ENCODE measurements at regions not wholly inside any gene's neighbourhood (a gene's known extent, or its start where the extent isn't known, plus 50 kb on each side); places are given as distances from the start of the nearest gene placed in this dataset.

- Histone ChIP-seq H3K9ac (ENCODE audit: low read length) (no peak overlapping the region), H3F3A (ENCODE audit: insufficient read depth, low read length) (peaks cover 14% of the 10 kb centered on the region), H3K4me2 (ENCODE audit: low read depth, low read length) (no peak overlapping the region), H3K9me3 (replicated peaks; ENCODE audit: insufficient read depth, low read length) (no peaks in the 10 kb centered on the region), H4K20me1 (ENCODE audit: insufficient read depth, low read length) (no peaks in the 10 kb centered on the region), H3K27ac (ENCODE audit: low read length) (peak overlapping the region; percentile 86; the same call in 1 of the 2 replicates), H3K79me2 (ENCODE audit: low read length) (no peaks in the 10 kb centered on the region), H2AFZ (ENCODE audit: low read length) (no peak overlapping the region), H3K4me1 (ENCODE audit: low read length) (peaks cover 17% of the 10 kb centered on the region), H3K36me3 (replicated peaks; ENCODE audit: insufficient read depth, low read length) (no peaks in the 10 kb centered on the region), H3K4me3 (ENCODE audit: low read length) (no peak overlapping the region), H3K27me3 (replicated peaks; ENCODE audit: insufficient read depth, low read length) (no peaks in the 10 kb centered on the region), H3K9me2 (replicated peaks; ENCODE audit: insufficient read depth, low read length) (no peaks in the 10 kb centered on the region)
- no peak for TF ChIP-seq EZH2 (optimal IDR thresholded peaks at IDR 0.05; ENCODE audit: low read depth, low read length)
- no peak for TF ChIP-seq CTCF (IDR thresholded peaks at IDR 0.05; ENCODE audit: low read length)
- no peak for TF ChIP-seq EZH2phosphoT487 (IDR thresholded peaks at IDR 0.05; ENCODE audit: low read length)
- DNase-seq = no peak
Measured at GRCh38 chr2:62383846-62384245, 122.1 kb downstream of the TMEM17 start.

- no peaks in the 10 kb centered on the region for H3K27me3 ChIP-seq (replicated peaks; ENCODE audit: insufficient read depth, low read length)
- no peak overlapping the region for H3K4me3 ChIP-seq (ENCODE audit: low read length)
- peak overlapping the region; percentile 86 for H3K27ac ChIP-seq (ENCODE audit: low read length)
- no peaks in the 10 kb centered on the region for H3K36me3 ChIP-seq (replicated peaks; ENCODE audit: insufficient read depth, low read length)
- H3K4me2 ChIP-seq (ENCODE audit: low read depth, low read length) = peak overlapping the region; percentile 44; the same call in 1 of the 2 replicates
- DNase-seq = peak; percentile 94
- no peaks in the 10 kb centered on the region for H3K79me2 ChIP-seq (ENCODE audit: low read length)
- H3K9ac ChIP-seq (ENCODE audit: low read length) = peak overlapping the region; percentile 7; the same call in 1 of the 2 replicates
- no peaks in the 10 kb centered on the region for H3K9me2 ChIP-seq (replicated peaks; ENCODE audit: insufficient read depth, low read length)
- H3K9me3 ChIP-seq (replicated peaks; ENCODE audit: insufficient read depth, low read length) = no peaks in the 10 kb centered on the region
- peaks cover 14% of the 10 kb centered on the region for H3F3A ChIP-seq (ENCODE audit: insufficient read depth, low read length)
- H4K20me1 ChIP-seq (ENCODE audit: insufficient read depth, low read length) = no peaks in the 10 kb centered on the region
- peaks cover 17% of the 10 kb centered on the region for H3K4me1 ChIP-seq (ENCODE audit: low read length)
- TF ChIP-seq EZH2phosphoT487 (IDR thresholded peaks at IDR 0.05; ENCODE audit: low read length) = no peak
- no peak for TF ChIP-seq EZH2 (optimal IDR thresholded peaks at IDR 0.05; ENCODE audit: low read depth, low read length)
- TF ChIP-seq CTCF (IDR thresholded peaks at IDR 0.05; ENCODE audit: low read length) = no peak
- H2AFZ ChIP-seq (ENCODE audit: low read length) = peak overlapping the region; percentile 16
Measured at GRCh38 chr2:62382757-62383156, 123.2 kb downstream of the TMEM17 start.

- H3K27me3 ChIP-seq (replicated peaks; ENCODE audit: insufficient read depth, low read length) = no peaks in the 10 kb centered on the region
- H3K4me1 ChIP-seq (ENCODE audit: low read length) = peaks cover 17% of the 10 kb centered on the region
- TF ChIP-seq CTCF (IDR thresholded peaks at IDR 0.05; ENCODE audit: low read length) (no peak), EZH2phosphoT487 (IDR thresholded peaks at IDR 0.05; ENCODE audit: low read length) (no peak)
- no peaks in the 10 kb centered on the region for H3K9me2 ChIP-seq (replicated peaks; ENCODE audit: insufficient read depth, low read length)
- H3K4me2 ChIP-seq (ENCODE audit: low read depth, low read length) = 0 out of 2 replicates have a peak overlapping the region, but pooled peaks have one; percentile 44
- H2AFZ ChIP-seq (ENCODE audit: low read length) = peak overlapping the region; percentile 16
- no peak overlapping the region for H3K9ac ChIP-seq (ENCODE audit: low read length)
- H3F3A ChIP-seq (ENCODE audit: insufficient read depth, low read length) = peaks cover 14% of the 10 kb centered on the region
- H3K36me3 ChIP-seq (replicated peaks; ENCODE audit: insufficient read depth, low read length) = no peaks in the 10 kb centered on the region
- no peaks in the 10 kb centered on the region for H4K20me1 ChIP-seq (ENCODE audit: insufficient read depth, low read length)
- no peaks in the 10 kb centered on the region for H3K9me3 ChIP-seq (replicated peaks; ENCODE audit: insufficient read depth, low read length)
- H3K4me3 ChIP-seq (ENCODE audit: low read length) = no peak overlapping the region
- H3K79me2 ChIP-seq (ENCODE audit: low read length) = no peaks in the 10 kb centered on the region
- no peak for DNase-seq
- peak overlapping the region; percentile 86; the same call in 1 of the 2 replicates for H3K27ac ChIP-seq (ENCODE audit: low read length)
Measured at GRCh38 chr2:62382122-62382521, 123.9 kb downstream of the TMEM17 start.

Data from MM.1S (cell line).